Skeletal muscle cell (primary cell): ENCODE measurements at regions not wholly inside any gene's neighbourhood (a gene's known extent, or its start where the extent isn't known, plus 50 kb on each side); places are given as distances from the start of the nearest gene placed in this dataset.

Source experiments
- DNase-seq: peaks from one replicate; pipeline ENCODE4 v3.0.0-alpha.2; 2010; ENCODE audit warnings: low read depth
- H3K4me3 ChIP-seq: 2 replicates; pipeline ENCODE4 v1.5.1; 2011; ENCODE audit warnings: low read depth, mild to moderate bottlenecking, control low read depth, low read length, moderate library complexity

- DNase-seq: no peak
- no peak overlapping the region for H3K4me3 ChIP-seq
Observed at GRCh38 chr9:13732290-13732689, 452.8 kb upstream of the MPDZ start.

- no peak overlapping the region for H3K4me3 ChIP-seq
- DNase-seq: no peak
Observed at GRCh38 chr9:13731637-13732036, 452.1 kb upstream of the MPDZ start.

DNA sequence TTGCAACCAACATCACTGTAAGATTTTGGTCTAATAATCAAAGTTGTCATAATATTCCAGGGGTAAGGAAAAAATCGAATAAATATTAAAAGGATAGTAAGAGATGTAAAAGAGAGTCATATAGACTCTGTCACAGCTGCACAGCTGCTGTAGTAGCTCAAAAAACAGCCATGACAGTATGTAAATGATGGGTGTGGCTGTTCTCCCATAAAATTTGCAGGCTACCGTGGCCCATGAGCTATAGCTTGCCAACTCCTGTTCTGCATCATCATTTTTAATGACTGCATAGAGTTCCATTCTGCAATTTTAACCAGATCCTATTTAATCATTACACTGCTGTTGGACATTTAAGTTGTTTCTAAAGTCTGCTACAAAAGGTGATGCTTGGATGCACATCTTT lies 450.5 kb upstream of the MPDZ start:
- no peak for DNase-seq
- H3K4me3 ChIP-seq: no peak overlapping the region

- DNase-seq: no peak
- no peak overlapping the region for H3K4me3 ChIP-seq
Observed at GRCh38 chr9:13728917-13729811, 449.7 kb upstream of the MPDZ start.

GRCh38 chr9:13728131-13728530 lies 448.6 kb upstream of the MPDZ start:
- DNase-seq: no peak
- no peak overlapping the region for H3K4me3 ChIP-seq

GRCh38 chr9:13726746-13727145 lies 447.3 kb upstream of the MPDZ start:
- no peak for DNase-seq
- no peak overlapping the region for H3K4me3 ChIP-seq

DNA sequence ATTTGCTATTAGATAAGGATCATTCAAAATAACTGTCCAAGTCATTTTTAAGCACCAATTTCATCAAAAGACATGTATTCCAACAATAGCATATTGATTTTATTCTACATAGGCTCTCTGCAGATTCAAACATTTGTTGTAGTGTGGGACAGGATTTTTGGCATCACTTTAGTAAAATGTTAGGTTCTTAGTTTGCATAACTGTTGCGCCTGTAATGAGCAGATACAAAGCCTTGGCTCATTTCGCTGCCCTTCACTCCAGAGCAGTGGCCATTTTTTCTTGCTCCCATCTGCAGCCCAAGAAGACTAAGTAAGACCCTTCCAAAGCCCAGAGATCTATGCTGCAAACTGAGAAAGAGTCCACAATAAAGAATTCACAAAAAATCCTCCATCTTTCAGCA lies 446.0 kb upstream of the MPDZ start:
- no peak for DNase-seq

GRCh38 chr9:13721481-13722235 lies 442.2 kb upstream of the MPDZ start:
- H3K4me3 ChIP-seq: no peak overlapping the region
- DNase-seq: no peak

More for the DNA sequence above, 446.0 kb upstream of the MPDZ start:
- H3K4me3 ChIP-seq: no peak overlapping the region

GRCh38 chr9:13719981-13720676 lies 440.6 kb upstream of the MPDZ start:
- peak; percentile 90 for DNase-seq
- H3K4me3 ChIP-seq: no peak overlapping the region

DNA sequence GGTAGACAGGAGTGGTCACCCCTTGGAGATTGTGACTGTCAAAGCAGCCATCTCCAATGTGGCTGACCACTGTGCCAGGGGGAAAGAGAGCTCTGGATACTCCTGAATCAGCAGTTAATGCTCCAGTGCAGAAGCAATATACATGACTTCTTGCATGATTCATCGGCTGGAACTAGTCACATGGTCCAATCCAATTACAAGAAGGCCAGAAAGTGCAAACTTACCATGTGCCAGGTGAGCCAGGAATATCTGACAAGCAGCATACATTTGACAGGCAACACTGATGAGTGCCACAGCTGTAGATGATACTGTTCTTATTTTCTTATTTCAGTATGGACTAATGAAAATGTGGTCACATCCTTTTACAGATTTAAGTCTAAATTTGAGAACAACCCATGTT lies 440.0 kb upstream of the MPDZ start:
- H3K4me3 ChIP-seq: no peak overlapping the region

GRCh38 chr9:13718539-13718938 lies 439.0 kb upstream of the MPDZ start:
- no peak overlapping the region for H3K4me3 ChIP-seq
- no peak for DNase-seq

More for the DNA sequence above, 440.0 kb upstream of the MPDZ start:
- no peak for DNase-seq

DNA sequence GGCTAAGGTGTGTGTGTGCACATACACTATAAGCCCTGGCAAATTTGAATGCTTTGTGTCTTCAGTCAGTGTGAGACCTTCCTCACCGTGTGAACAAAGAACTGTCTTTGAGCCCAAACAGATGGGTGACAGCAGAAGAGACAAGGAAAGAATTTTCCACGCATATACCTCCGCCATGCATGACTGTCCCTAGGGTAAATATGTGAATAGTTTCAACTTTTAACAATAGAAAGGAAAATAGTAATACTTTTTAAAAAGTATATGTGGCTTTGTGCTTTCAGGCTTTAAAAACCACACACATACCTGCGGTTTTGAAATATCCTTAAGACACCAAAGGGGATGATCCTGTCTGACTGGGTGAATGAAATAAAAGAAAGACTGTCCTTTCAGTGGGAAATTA lies 438.6 kb upstream of the MPDZ start:
- H3K4me3 ChIP-seq: no peak overlapping the region
- DNase-seq: no peak

GRCh38 chr9:13717322-13718054 lies 438.0 kb upstream of the MPDZ start:
- no peak overlapping the region for H3K4me3 ChIP-seq
- no peak for DNase-seq

GRCh38 chr9:13716601-13717321 lies 437.3 kb upstream of the MPDZ start:
- no peak overlapping the region for H3K4me3 ChIP-seq
- no peak for DNase-seq

DNA sequence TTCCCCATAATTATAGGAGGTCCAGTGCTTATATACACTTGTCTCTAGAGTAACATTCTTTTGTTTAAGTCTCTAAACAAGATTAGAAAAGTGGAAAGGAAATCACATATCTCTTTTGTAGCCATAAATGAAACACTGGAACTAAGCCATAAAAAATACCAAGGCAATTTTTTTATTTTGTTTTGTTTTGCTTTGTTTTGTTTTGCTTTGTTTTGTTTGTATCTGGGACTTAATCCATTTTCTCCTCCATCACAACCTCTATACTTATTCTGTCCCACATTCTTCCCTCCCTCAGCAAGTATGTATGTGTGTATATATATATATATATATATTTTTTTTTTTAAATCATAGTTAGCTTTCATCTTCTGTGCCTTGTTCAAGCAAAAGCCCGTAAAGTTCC lies 436.6 kb upstream of the MPDZ start:
- no peak for DNase-seq
- no peak overlapping the region for H3K4me3 ChIP-seq

GRCh38 chr9:13715430-13715829 lies 435.9 kb upstream of the MPDZ start:
- no peak overlapping the region for H3K4me3 ChIP-seq
- DNase-seq: no peak

- H3K4me3 ChIP-seq: no peak overlapping the region
- peak; percentile 76 for DNase-seq
Observed at GRCh38 chr9:13707612-13708576, 428.4 kb upstream of the MPDZ start.

GRCh38 chr9:13705918-13706317 lies 426.4 kb upstream of the MPDZ start:
- peak; percentile 99 for DNase-seq
- H3K4me3 ChIP-seq: no peak overlapping the region
